ENCODE measurements at regions not wholly inside any gene's neighbourhood (a gene's known extent, or its start where the extent isn't known, plus 50 kb on each side); places are given as distances from the start of the nearest gene placed in this dataset.

GRCh38 chr9:102114557-102114956, 376.1 kb upstream of the GRIN3A start:
- peaks cover 20% of the 10 kb centered on the region for H3K9me3 ChIP-seq (ENCODE audit: control insufficient read depth, insufficient read depth, low read length)
- no peak for DNase-seq (ENCODE audit: low read depth, low spot score)
- CTCF ChIA-PET: no interaction called here
- H3K27ac ChIP-seq (ENCODE audit: low read depth, low read length): no peak overlapping the region
- H3K27me3 ChIP-seq (ENCODE audit: control insufficient read depth, insufficient read depth, low read length): no peaks in the 10 kb centered on the region
- H3K4me3 ChIP-seq (ENCODE audit: low read depth, low read length): no peak overlapping the region
- POLR2A ChIA-PET: no interaction called here
- TF ChIP-seq CTCF (IDR thresholded peaks at IDR 0.05; ENCODE audit: low read depth, low read length): no peak

- ChIA-PET POLR2A (no interaction called here), CTCF (no interaction called here)
- Histone ChIP-seq H3K27ac (ENCODE audit: low read depth, low read length) (no peak overlapping the region), H3K27me3 (ENCODE audit: control insufficient read depth, insufficient read depth, low read length) (no peaks in the 10 kb centered on the region), H3K9me3 (ENCODE audit: control insufficient read depth, insufficient read depth, low read length) (peaks cover 15% of the 10 kb centered on the region; the same call in 1 of the 2 replicates), H3K4me3 (ENCODE audit: low read depth, low read length) (no peak overlapping the region)
- no peak for TF ChIP-seq CTCF (IDR thresholded peaks at IDR 0.05; ENCODE audit: low read depth, low read length)
- DNase-seq (ENCODE audit: low read depth, low spot score): no peak
Measured at GRCh38 chr9:102113191-102113590, 374.7 kb upstream of the GRIN3A start.

- no peak overlapping the region for H3K27ac ChIP-seq (ENCODE audit: low read depth, low read length)
- ChIA-PET POLR2A (no interaction called here), CTCF (no interaction called here)
- no peaks in the 10 kb centered on the region for H3K9me3 ChIP-seq (ENCODE audit: control insufficient read depth, insufficient read depth, low read length)
- H3K27me3 ChIP-seq (ENCODE audit: control insufficient read depth, insufficient read depth, low read length): no peaks in the 10 kb centered on the region
- no peak for TF ChIP-seq CTCF (IDR thresholded peaks at IDR 0.05; ENCODE audit: low read depth, low read length)
- no peak overlapping the region for H3K4me3 ChIP-seq (ENCODE audit: low read depth, low read length)
- DNase-seq (ENCODE audit: low read depth, low spot score): no peak
Measured at GRCh38 chr9:102106439-102106838, 368.0 kb upstream of the GRIN3A start.

- no peak for TF ChIP-seq CTCF (IDR thresholded peaks at IDR 0.05; ENCODE audit: low read depth, low read length)
- CTCF ChIA-PET: no interaction called here
- Histone ChIP-seq H3K27me3 (ENCODE audit: control insufficient read depth, insufficient read depth, low read length) (no peaks in the 10 kb centered on the region), H3K27ac (ENCODE audit: low read depth, low read length) (no peak overlapping the region), H3K9me3 (ENCODE audit: control insufficient read depth, insufficient read depth, low read length) (peaks cover 3% of the 10 kb centered on the region; the same call in 1 of the 2 replicates), H3K4me3 (ENCODE audit: low read depth, low read length) (no peak overlapping the region)
- POLR2A ChIA-PET: no interaction called here
- no peak for DNase-seq (ENCODE audit: low read depth, low spot score)
Measured at GRCh38 chr9:102101723-102102122, 363.3 kb upstream of the GRIN3A start.

- POLR2A ChIA-PET: no interaction called here
- DNase-seq (ENCODE audit: low read depth, low spot score): no peak
- Histone ChIP-seq H3K9me3 (ENCODE audit: control insufficient read depth, insufficient read depth, low read length) (peaks cover 3% of the 10 kb centered on the region; the same call in 1 of the 2 replicates), H3K27ac (ENCODE audit: low read depth, low read length) (no peak overlapping the region), H3K4me3 (ENCODE audit: low read depth, low read length) (no peak overlapping the region), H3K27me3 (ENCODE audit: control insufficient read depth, insufficient read depth, low read length) (no peaks in the 10 kb centered on the region)
- CTCF ChIA-PET: no interaction called here
- no peak for TF ChIP-seq CTCF (IDR thresholded peaks at IDR 0.05; ENCODE audit: low read depth, low read length)
Measured at GRCh38 chr9:102087141-102087540, 348.7 kb upstream of the GRIN3A start.

Data from AG04450 (cell line).